AG09309 (cell line): ENCODE measurements at regions not wholly inside any gene's neighbourhood (a gene's known extent, or its start where the extent isn't known, plus 50 kb on each side); places are given as distances from the start of the nearest gene placed in this dataset.

Source experiments
- DNase-seq: peaks from one replicate; pipeline ENCODE4 v3.0.0-alpha.2; 2010; ENCODE audit warnings: low read depth
- H3K4me3 ChIP-seq: 2 replicates; pipeline ENCODE4 v1.5.1; 2011; ENCODE audit warnings: mild to moderate bottlenecking, low read depth, low read length, moderate library complexity; ENCODE audit not compliant: control insufficient read depth
- CTCF ChIP-seq: IDR thresholded peaks from 2 replicates; pipeline ENCODE4 v1.5.1; 2011; ENCODE audit warnings: mild to moderate bottlenecking, low read depth, low read length, inconsistent platforms; ENCODE audit not compliant: insufficient read depth, control insufficient read depth; ENCODE audit errors: missing control alignments

DNA sequence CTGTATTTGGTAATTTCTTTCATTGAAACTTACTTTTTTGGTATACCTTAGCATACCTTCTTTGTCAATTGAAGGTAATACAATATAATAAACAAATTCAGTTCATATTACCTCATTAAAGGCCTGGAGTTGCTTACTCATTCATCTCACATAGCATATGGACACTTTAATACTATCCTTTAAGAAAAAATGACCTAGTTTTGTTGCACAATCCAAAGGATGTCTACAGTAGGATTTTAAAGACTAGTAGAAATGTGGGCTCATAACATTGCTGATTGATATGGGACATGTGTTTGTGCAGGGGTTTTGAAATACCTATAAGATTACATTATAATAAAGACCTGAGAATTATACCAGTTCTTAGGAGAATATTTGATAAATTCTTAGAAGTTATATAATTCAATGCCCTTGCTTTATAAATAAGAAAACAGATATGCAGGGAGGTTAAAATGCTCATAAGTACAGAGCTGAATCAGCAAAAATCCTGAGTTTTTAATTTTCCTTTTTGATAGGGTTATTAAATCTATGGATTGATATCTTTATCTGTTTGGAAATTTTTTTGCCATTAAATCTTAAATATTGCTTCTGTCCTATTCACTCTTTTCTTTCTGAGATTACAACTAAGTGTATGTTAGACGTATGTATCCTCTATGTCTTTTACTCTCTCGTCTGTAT, 352.1 kb downstream of the ATP23 start:
- TF ChIP-seq CTCF = no peak
- H3K4me3 ChIP-seq = no peak overlapping the region
- no peak for DNase-seq

- no peak overlapping the region for H3K4me3 ChIP-seq
- no peak for TF ChIP-seq CTCF
- DNase-seq = no peak
These were observed 353.9 kb downstream of the ATP23 start for GRCh38 chr12:58295268-58295667.

DNA sequence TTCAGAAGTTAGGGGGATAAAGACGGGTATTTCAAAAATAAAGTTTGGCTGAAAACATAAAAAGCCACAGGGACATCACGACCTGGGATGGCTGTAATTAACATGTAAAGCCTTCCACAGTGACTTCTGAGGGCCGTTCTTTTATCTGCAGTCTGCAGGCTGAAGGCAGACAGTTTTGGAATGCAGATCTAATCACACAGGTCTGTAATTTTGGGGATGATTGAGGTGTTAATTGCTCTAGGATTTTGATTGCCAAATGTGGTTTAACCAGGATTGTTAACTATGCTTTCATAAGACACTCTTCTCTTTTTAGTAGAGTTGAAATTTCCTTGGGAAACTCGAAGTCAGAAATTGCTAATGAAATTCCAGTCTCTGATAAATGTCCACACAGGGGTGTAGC, 355.5 kb downstream of the ATP23 start:
- no peak for DNase-seq
- H3K4me3 ChIP-seq = no peak overlapping the region
- TF ChIP-seq CTCF = no peak

- no peak overlapping the region for H3K4me3 ChIP-seq
These were observed 357.4 kb downstream of the ATP23 start for GRCh38 chr12:58298803-58299202.

GRCh38 chr12:58299371-58299770, 358.0 kb downstream of the ATP23 start:
- H3K4me3 ChIP-seq = no peak overlapping the region
- no peak for DNase-seq
- no peak for TF ChIP-seq CTCF

More at GRCh38 chr12:58298803-58299202, 357.4 kb downstream of the ATP23 start:
- no peak for DNase-seq
- TF ChIP-seq CTCF = no peak

- no peak for DNase-seq
- TF ChIP-seq CTCF = no peak
- no peak overlapping the region for H3K4me3 ChIP-seq
These were observed 359.8 kb downstream of the ATP23 start for GRCh38 chr12:58301038-58301729.
